ENCODE measurements at regions not wholly inside any gene's neighbourhood (a gene's known extent, or its start where the extent isn't known, plus 50 kb on each side); places are given as distances from the start of the nearest gene placed in this dataset.
"Not testable (repeated sequence)": the region's sequence is repeated elsewhere in the genome, so short reads cannot be mapped to it uniquely, and the experiment has no call there.

- Histone ChIP-seq H3K79me2 (replicated peaks; ENCODE audit: insufficient read depth, low read length) (no peaks in the 10 kb centered on the region), H3K9me2 (ENCODE audit: insufficient read depth, low read length) (no peaks in the 10 kb centered on the region)
Observed at GRCh38 chr10:53361281-53361680, 588.7 kb upstream of the MBL2 start.

GRCh38 chr10:53358978-53359377 is 586.4 kb upstream of the MBL2 start:
- not testable (repeated sequence) for H2AFZ ChIP-seq (ENCODE audit: low read depth, low read length); H3K27ac ChIP-seq (ENCODE audit: low read length); H3K9me2 ChIP-seq (ENCODE audit: insufficient read depth, low read length); H3K79me2 ChIP-seq (replicated peaks; ENCODE audit: insufficient read depth, low read length); H3K27me3 ChIP-seq (ENCODE audit: insufficient read depth, low read depth, low read length); H3K9ac ChIP-seq (ENCODE audit: low read length); H3K4me2 ChIP-seq (ENCODE audit: low read length); H3F3A ChIP-seq (ENCODE audit: insufficient read depth, low read length, poor library complexity, severe bottlenecking); H3K4me3 ChIP-seq (ENCODE audit: low read length); H3K9me3 ChIP-seq (ENCODE audit: low read length); H3K36me3 ChIP-seq (ENCODE audit: insufficient read depth, low read length); H4K20me1 ChIP-seq (ENCODE audit: insufficient read depth)

More at GRCh38 chr10:53361281-53361680, 588.7 kb upstream of the MBL2 start:
- H3K4me3 ChIP-seq (ENCODE audit: low read length): no peak overlapping the region
- no peaks in the 10 kb centered on the region for H4K20me1 ChIP-seq (ENCODE audit: insufficient read depth)
- no peaks in the 10 kb centered on the region for H3K27me3 ChIP-seq (ENCODE audit: insufficient read depth, low read depth, low read length)
- no peak overlapping the region for H3K4me2 ChIP-seq (ENCODE audit: low read length)
- no peak overlapping the region for H2AFZ ChIP-seq (ENCODE audit: low read depth, low read length)
- TF ChIP-seq EP300 (conservative IDR thresholded peaks at IDR 0.05; ENCODE audit: poor library complexity, severe bottlenecking): no peak
- no peak overlapping the region for H3K27ac ChIP-seq (ENCODE audit: low read length)
- H3K9me3 ChIP-seq (ENCODE audit: low read length): no peaks in the 10 kb centered on the region
- H3F3A ChIP-seq (ENCODE audit: insufficient read depth, low read length, poor library complexity, severe bottlenecking): no peaks in the 10 kb centered on the region
- H3K36me3 ChIP-seq (ENCODE audit: insufficient read depth, low read length): no peaks in the 10 kb centered on the region
- H3K9ac ChIP-seq (ENCODE audit: low read length): no peak overlapping the region

DNA sequence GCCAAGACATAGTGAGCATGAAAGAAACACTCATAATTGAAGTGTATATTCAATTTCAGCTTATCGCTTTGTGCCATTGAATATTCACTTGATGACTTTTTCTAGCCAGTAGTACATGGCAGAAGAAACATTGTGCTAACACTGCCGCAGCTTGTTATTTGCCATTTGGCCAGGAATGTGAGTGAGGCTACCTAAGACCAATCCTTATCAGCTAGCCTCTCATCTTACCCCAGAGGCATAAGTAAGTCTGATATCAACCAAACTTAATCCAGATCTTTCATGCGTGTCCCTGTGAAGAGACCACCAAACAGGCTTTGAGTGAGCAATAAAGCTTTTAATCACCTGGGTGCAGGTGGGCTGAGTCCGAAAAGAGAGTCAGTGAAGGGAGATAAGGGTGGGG is 586.0 kb upstream of the MBL2 start:
- H3K4me2 ChIP-seq (ENCODE audit: low read length): no peak overlapping the region
- H3K4me3 ChIP-seq (ENCODE audit: low read length): no peak overlapping the region
- H3K79me2 ChIP-seq (replicated peaks; ENCODE audit: insufficient read depth, low read length): no peaks in the 10 kb centered on the region
- H3F3A ChIP-seq (ENCODE audit: insufficient read depth, low read length, poor library complexity, severe bottlenecking): no peaks in the 10 kb centered on the region
- TF ChIP-seq CTCF (IDR thresholded peaks at IDR 0.05; ENCODE audit: poor library complexity, severe bottlenecking) (no peak), TAF1 (IDR thresholded peaks at IDR 0.05; ENCODE audit: low read depth) (no peak), RAD21 (conservative IDR thresholded peaks at IDR 0.05) (no peak), EZH2 (IDR thresholded peaks at IDR 0.05; ENCODE audit: borderline replicate concordance, insufficient read depth, low read length, poor library complexity, severe bottlenecking) (no peak), EP300 (conservative IDR thresholded peaks at IDR 0.05; ENCODE audit: poor library complexity, severe bottlenecking) (no peak), POLR2AphosphoS5 (IDR thresholded peaks at IDR 0.05) (no peak)
- no peaks in the 10 kb centered on the region for H4K20me1 ChIP-seq (ENCODE audit: insufficient read depth)
- H3K9me3 ChIP-seq (ENCODE audit: low read length): no peaks in the 10 kb centered on the region
- H3K27me3 ChIP-seq (ENCODE audit: insufficient read depth, low read depth, low read length): no peaks in the 10 kb centered on the region
- H3K36me3 ChIP-seq (ENCODE audit: insufficient read depth, low read length): no peaks in the 10 kb centered on the region
- no peaks in the 10 kb centered on the region for H3K9me2 ChIP-seq (ENCODE audit: insufficient read depth, low read length)
- no peak overlapping the region for H3K9ac ChIP-seq (ENCODE audit: low read length)
- H2AFZ ChIP-seq (ENCODE audit: low read depth, low read length): no peak overlapping the region
- H3K27ac ChIP-seq (ENCODE audit: low read length): no peak overlapping the region

GRCh38 chr10:53357587-53357986 is 585.0 kb upstream of the MBL2 start:
- Histone ChIP-seq H3K79me2 (replicated peaks; ENCODE audit: insufficient read depth, low read length) (no peaks in the 10 kb centered on the region), H3F3A (ENCODE audit: insufficient read depth, low read length, poor library complexity, severe bottlenecking) (no peaks in the 10 kb centered on the region), H2AFZ (ENCODE audit: low read depth, low read length) (no peak overlapping the region), H3K9ac (ENCODE audit: low read length) (no peak overlapping the region), H3K9me2 (ENCODE audit: insufficient read depth, low read length) (no peaks in the 10 kb centered on the region), H3K36me3 (ENCODE audit: insufficient read depth, low read length) (no peaks in the 10 kb centered on the region), H4K20me1 (ENCODE audit: insufficient read depth) (no peaks in the 10 kb centered on the region), H3K27me3 (ENCODE audit: insufficient read depth, low read depth, low read length) (no peaks in the 10 kb centered on the region), H3K4me3 (ENCODE audit: low read length) (no peak overlapping the region), H3K9me3 (ENCODE audit: low read length) (no peaks in the 10 kb centered on the region), H3K27ac (ENCODE audit: low read length) (no peak overlapping the region), H3K4me2 (ENCODE audit: low read length) (no peak overlapping the region)
- TF ChIP-seq SMC3 (conservative IDR thresholded peaks at IDR 0.05; ENCODE audit: poor library complexity) (no peak), POLR2AphosphoS5 (IDR thresholded peaks at IDR 0.05) (no peak), REST (IDR thresholded peaks at IDR 0.05; ENCODE audit: borderline replicate concordance) (no peak), CTCF (IDR thresholded peaks at IDR 0.05; ENCODE audit: poor library complexity, severe bottlenecking) (no peak), EZH2 (IDR thresholded peaks at IDR 0.05; ENCODE audit: borderline replicate concordance, insufficient read depth, low read length, poor library complexity, severe bottlenecking) (no peak), MXI1 (conservative IDR thresholded peaks at IDR 0.05; ENCODE audit: poor library complexity, severe bottlenecking) (no peak), RAD21 (conservative IDR thresholded peaks at IDR 0.05) (no peak), TAF1 (IDR thresholded peaks at IDR 0.05; ENCODE audit: low read depth) (no peak)
